ENCODE measurements at regions not wholly inside any gene's neighbourhood (a gene's known extent, or its start where the extent isn't known, plus 50 kb on each side); places are given as distances from the start of the nearest gene placed in this dataset.
"Not testable (repeated sequence)": the region's sequence is repeated elsewhere in the genome, so short reads cannot be mapped to it uniquely, and the experiment has no call there.

- DNase-seq = no peak
Observed at GRCh38 chr1:56145581-56145980, 433.8 kb downstream of the PLPP3 start.

DNA sequence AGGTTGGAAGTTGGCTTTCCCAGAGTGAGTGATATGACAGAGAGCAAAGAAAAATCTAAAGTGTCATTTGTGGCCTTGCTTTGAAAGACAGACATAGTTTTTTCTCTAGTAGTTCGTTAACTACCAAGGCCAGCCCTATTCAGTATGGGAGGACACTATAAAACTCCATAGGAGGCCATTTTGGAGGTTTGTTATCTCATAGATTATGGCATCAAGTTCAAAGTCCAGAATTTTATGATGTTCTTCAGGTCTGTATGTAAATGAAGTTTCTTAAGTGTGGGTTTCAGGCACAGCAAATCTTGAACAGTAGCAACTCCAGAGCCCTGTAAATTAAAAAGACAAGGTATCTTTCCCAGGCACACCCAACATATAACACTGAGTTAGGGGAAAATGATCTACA, 437.1 kb downstream of the PLPP3 start:
- no peak for DNase-seq

GRCh38 chr1:56139836-56140235, 439.5 kb downstream of the PLPP3 start:
- no peak for DNase-seq

DNA sequence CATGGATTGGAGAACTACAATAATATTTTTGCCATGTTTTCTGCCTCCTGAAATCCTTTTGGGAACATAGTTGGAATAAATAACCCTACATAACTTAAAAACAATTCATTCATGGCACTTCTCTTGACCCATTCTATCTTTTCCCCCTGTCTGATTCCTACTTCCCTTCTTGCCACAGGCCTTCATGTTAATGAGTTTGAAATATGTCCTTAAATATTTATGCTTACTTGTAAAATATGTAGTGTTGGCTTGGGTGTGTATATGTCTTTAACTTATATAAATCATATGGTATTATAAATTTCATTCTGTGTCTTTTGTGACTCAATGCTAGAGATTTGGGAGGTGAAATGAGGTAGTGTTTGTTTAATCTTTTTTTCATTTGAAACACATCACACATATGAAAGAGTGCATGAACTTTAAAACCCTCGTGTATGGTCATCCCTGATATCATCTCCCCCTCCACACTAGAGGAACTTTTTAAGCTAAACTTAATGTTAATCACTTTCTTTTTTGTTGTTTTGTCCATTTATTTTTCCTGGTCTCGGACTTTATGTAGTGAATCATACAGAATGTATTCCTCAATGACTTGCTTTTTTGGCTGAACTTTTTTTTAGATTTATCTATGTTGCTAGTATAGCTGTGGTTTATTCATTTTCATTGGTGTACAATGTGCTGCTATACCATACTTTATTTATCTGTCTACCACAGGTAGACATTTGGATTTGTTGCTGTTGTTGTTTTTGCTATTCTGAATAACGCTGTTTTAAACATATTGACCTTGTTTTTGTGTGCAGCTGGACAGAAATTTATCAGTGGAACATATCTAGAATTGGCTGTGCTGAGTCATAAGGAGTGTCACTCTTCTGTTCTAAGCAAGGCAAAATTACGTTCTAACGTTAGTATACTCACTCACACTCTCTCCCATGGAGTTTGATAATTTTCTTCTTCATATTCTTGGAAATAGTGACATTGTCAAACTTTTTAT, 441.6 kb downstream of the PLPP3 start:
- no peak for DNase-seq

- no peak for DNase-seq
Observed at GRCh38 chr1:56137090-56137489, 442.3 kb downstream of the PLPP3 start.

- no peak for DNase-seq
Observed at GRCh38 chr1:56135864-56136147, 443.6 kb downstream of the PLPP3 start.

DNA sequence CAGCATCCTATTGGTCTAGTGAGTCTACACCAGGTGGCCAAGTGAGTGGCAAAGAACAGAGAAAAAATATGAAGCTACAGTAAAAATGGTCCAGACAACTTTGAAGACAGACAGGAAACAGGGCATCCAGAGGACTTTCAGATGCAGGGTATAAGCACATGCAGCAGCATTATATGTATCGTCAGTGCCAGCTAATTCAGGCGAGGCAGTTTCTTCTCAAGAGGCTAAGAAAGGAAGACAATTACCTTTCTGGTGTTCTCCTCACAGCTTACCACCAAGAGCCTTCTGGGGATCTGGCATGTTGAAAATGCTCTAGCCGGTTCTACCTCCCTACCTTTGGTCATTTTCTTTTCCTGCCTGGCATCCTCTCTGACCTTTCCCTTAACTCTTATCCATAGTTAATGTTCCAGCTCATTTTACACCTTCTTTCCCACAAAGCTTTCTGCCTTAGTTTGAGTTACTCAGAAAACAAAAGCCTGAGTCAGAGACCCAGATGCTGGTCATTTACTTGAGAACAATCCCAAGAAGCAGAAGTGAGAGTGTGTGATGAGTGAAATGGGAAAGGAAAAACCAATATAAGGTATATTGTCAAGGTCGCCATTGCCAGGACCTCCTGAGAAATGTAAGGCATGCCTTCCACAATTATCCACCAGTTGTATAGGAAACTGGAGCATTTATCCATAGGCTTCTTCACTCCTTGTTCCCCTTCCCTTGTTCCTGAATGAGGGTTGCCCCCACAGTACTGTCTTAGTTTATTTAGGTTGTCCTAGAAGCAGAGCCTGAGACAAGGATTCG, 444.1 kb downstream of the PLPP3 start:
- DNase-seq = no peak

- no peak for DNase-seq
Observed at GRCh38 chr1:56133522-56134472, 445.6 kb downstream of the PLPP3 start.

- DNase-seq = no peak
Observed at GRCh38 chr1:56132520-56132919, 446.8 kb downstream of the PLPP3 start.

DNA sequence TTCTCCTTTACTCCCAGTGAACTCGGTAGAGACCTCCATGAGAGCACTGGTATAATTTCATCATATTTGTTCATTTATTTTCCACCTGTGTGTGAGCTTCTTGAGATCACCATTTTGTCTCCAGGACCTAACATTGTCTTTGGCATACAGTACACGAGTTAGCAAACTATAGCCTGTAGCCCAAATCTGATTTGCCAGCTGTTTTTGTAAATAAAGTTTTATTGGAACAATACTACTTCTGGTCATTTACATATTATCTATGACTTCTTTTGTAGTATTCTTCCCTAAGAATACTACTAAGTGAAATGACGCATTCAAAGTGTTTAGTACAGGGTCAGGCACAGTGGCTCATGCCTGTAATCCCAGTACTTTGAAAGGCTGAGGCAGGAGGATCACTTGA, 449.5 kb downstream of the PLPP3 start:
- DNase-seq = no peak

DNA sequence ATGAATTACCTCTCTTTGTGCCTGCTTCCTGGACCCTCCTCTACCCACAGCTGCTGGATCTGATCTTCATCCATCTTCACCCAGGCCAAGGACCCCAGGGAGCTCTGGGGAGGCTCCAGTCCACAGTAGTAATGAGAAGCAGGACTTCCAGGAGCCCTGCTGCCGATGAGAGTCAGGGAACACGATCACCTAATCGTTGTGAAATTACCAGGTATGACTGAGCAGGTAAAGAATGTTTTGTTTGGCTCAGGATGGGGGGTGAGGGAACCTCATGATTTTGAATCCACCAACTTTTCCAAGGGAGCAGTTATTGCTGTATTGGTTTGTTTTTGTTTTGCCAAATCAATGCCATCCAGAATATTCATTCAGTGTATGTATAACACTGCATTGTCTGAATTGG, 454.0 kb downstream of the PLPP3 start:
- DNase-seq = no peak

GRCh38 chr1:56123826-56124225, 455.5 kb downstream of the PLPP3 start:
- no peak for DNase-seq

- DNase-seq = no peak
Observed at GRCh38 chr1:56123421-56123820, 455.9 kb downstream of the PLPP3 start.

GRCh38 chr1:56120021-56120420, 459.3 kb downstream of the PLPP3 start:
- no peak for DNase-seq

DNA sequence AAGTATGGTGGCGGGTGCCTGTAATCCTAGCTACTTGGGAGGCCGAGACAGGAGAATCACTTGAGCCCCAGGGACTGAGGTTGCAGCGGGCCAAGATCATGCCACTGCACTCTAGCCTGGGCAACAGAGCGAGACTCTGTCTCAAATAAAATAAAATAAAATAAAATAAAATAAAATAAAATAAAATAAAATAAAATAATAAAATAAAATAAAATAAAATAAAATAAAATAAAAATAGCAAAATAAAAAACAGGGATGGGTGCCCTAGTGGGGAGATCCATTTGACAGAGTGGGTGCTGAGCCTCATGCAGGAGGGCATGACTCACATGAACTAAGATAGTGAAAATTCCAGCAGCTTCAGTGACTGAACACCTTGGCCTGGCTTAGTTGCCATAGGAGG, 460.7 kb downstream of the PLPP3 start:
- not testable (repeated sequence) for DNase-seq

DNA sequence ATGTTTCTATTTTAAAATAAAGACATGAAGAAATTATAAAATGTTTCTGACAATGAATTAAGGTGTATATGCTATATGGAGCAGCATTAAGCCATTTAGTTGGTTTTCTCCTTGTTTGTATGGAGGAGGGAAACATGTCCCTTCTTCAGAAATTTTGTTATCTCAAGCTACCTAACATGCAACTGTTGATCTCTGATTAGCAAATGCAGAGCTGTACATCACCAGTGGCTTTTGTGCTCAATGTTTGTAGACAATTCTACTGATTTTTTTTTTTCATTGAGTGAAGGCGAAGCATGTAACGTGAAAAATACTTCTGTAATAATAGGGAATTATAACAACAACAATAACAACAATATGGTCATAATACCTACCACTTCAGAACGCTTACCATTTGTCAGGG, 463.7 kb downstream of the PLPP3 start:
- no peak for DNase-seq

- no peak for DNase-seq
Observed at GRCh38 chr1:56113679-56114078, 465.7 kb downstream of the PLPP3 start.

GRCh38 chr1:56107275-56107638, 472.1 kb downstream of the PLPP3 start:
- no peak for DNase-seq

DNA sequence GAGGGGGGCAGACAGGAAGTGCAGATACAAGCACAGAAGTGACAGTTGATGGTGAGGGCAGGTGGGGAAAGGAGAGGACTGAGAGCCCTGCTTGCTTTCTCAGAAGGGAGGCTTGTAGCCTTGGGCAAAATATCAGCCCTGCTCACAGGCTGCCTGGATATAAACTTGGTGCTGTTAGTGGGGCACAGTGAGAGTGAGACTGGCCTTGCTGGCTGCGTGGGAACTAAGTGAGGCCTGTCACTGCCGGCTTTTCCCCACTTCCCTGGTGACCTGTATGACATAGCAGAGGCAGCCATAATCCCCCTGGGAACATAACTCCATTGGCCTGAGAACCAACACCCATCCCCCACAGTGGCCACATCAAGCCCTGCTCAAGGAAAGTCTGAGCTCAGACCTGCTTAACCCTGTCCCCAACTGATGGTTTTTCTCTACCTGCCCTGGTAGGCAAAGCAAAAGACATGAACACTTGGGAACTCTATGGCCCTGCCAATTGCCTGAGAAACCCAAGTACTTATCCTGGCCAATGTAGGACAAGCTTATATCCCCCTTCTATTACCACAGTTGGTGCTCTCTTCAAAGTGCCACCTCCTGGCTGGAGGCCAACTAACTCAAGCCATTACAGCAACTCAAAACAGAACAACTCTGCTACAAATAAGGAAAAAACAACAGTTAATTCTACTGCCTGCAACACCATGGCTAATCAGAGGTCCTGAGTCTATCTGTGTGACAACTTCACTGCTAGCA, 472.7 kb downstream of the PLPP3 start:
- no peak for DNase-seq

- no peak for DNase-seq
Observed at GRCh38 chr1:56105397-56105796, 474.0 kb downstream of the PLPP3 start.

DNA sequence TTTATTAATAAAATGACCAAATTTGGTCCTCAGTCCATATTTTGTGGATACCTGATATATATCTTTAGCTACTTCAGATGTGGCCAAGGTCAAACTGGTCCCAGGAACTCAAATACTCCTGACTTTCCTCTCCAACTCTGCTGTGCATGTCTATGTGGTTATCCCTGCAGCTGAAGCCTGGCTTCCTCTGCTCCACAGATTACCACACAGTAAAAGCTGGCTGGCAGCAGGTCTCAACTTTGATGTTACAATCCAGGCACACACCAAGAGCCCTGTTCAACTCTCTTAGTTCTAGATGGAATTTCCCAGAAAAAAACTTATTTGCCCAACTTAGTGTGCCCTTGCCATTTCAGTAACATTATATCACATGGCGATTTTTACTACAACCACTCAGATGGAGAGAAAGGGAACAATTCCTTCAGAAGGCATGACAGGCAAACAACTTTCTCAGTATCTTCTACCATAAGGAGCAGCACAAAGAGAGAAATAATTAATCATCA, 479.5 kb downstream of the PLPP3 start:
- DNase-seq = no peak

- no peak for DNase-seq
Observed at GRCh38 chr1:56098946-56099345, 480.4 kb downstream of the PLPP3 start.

All from CD4-positive, alpha-beta T cell treated with Interleukin-12 subunit alpha and Interleukin-12 subunit beta, for 1 hour (primary cell).